Osteoblast (primary cell): ENCODE measurements at regions not wholly inside any gene's neighbourhood (a gene's known extent, or its start where the extent isn't known, plus 50 kb on each side); places are given as distances from the start of the nearest gene placed in this dataset.
"Not testable (repeated sequence)": the region's sequence is repeated elsewhere in the genome, so short reads cannot be mapped to it uniquely, and the experiment has no call there.

ENCODE experiments used
- DNase-seq: peaks from one replicate; pipeline ENCODE4 v3.0.0; 2011; ENCODE audit warnings: low spot score, mixed read lengths; ENCODE audit not compliant: insufficient read length; ENCODE audit errors: missing footprints
- H2AFZ ChIP-seq: 2 replicates; pipeline ENCODE4 v1.6.0; 2011; ENCODE audit warnings: mild to moderate bottlenecking, low read length
- H3K27ac ChIP-seq: 2 replicates; pipeline ENCODE4 v1.5.1; 2011; ENCODE audit warnings: mild to moderate bottlenecking, low read depth, low read length, moderate library complexity
- H3K27me3 ChIP-seq: 2 replicates; pipeline ENCODE4 v1.6.0; 2012; ENCODE audit warnings: mild to moderate bottlenecking, control low read depth, inconsistent platforms, low read length, moderate library complexity; ENCODE audit not compliant: insufficient read depth
- H3K36me3 ChIP-seq: 2 replicates; pipeline ENCODE4 v1.5.1; 2011; ENCODE audit warnings: mild to moderate bottlenecking, low read length, control low read depth, moderate library complexity; ENCODE audit not compliant: insufficient read depth
- H3K4me1 ChIP-seq: 2 replicates; pipeline ENCODE4 v1.5.1; 2011; ENCODE audit warnings: mild to moderate bottlenecking, low read length, control low read depth, moderate library complexity; ENCODE audit not compliant: insufficient read depth
- H3K4me2 ChIP-seq: 2 replicates; pipeline ENCODE4 v1.6.0; 2011; ENCODE audit warnings: mild to moderate bottlenecking, low read length; ENCODE audit not compliant: insufficient read depth
- H3K4me3 ChIP-seq: fragments of 200-600 bp; sonication (generic); 3 replicates; pipeline ENCODE4 v1.5.1; 2012; ENCODE audit warnings: mild to moderate bottlenecking, low read length, inconsistent platforms; ENCODE audit not compliant: insufficient read depth
- H3K79me2 ChIP-seq: 2 replicates; pipeline ENCODE4 v1.6.0; 2012; ENCODE audit warnings: mild to moderate bottlenecking, low read length, control low read depth, inconsistent platforms; ENCODE audit not compliant: insufficient read depth
- H3K9me3 ChIP-seq: 2 replicates; pipeline ENCODE4 v1.5.1; 2011; ENCODE audit warnings: low read depth, low read length, control low read depth
- H4K20me1 ChIP-seq: 2 replicates; pipeline ENCODE4 v1.6.0; 2012; ENCODE audit warnings: mild to moderate bottlenecking, low read length, control low read depth; ENCODE audit not compliant: insufficient read depth
- CTCF ChIP-seq: IDR thresholded peaks from 2 replicates; pipeline ENCODE4 v1.5.1; 2011; ENCODE audit warnings: mild to moderate bottlenecking, low read depth, low read length, moderate library complexity; ENCODE audit errors: extremely low read depth

GRCh38 chr3:176037636-176038035 is 1159.6 kb downstream of the TBL1XR1 start:
- Histone ChIP-seq H3K4me2 (no peak overlapping the region), H3K27me3 (no peaks in the 10 kb centered on the region), H3K9me3 (no peaks in the 10 kb centered on the region), H2AFZ (no peak overlapping the region), H3K79me2 (no peaks in the 10 kb centered on the region), H3K36me3 (no peaks in the 10 kb centered on the region), H3K4me1 (no peaks in the 10 kb centered on the region), H3K4me3 (no peak overlapping the region), H3K27ac (no peak overlapping the region), H4K20me1 (no peaks in the 10 kb centered on the region)
- TF ChIP-seq CTCF, result no peak
- DNase-seq, result no peak

GRCh38 chr3:176032043-176032442 is 1165.2 kb downstream of the TBL1XR1 start:
- no peaks in the 10 kb centered on the region for H3K79me2 ChIP-seq
- no peaks in the 10 kb centered on the region for H3K9me3 ChIP-seq
- no peaks in the 10 kb centered on the region for H3K27me3 ChIP-seq
- H3K4me2 ChIP-seq, result no peak overlapping the region
- no peak overlapping the region for H2AFZ ChIP-seq
- no peak for DNase-seq
- TF ChIP-seq CTCF, result no peak
- no peak overlapping the region for H3K4me3 ChIP-seq
- H4K20me1 ChIP-seq, result no peaks in the 10 kb centered on the region
- H3K4me1 ChIP-seq, result no peaks in the 10 kb centered on the region
- H3K27ac ChIP-seq, result no peak overlapping the region
- no peaks in the 10 kb centered on the region for H3K36me3 ChIP-seq

GRCh38 chr3:176016203-176016602 is 1157.1 kb downstream of the NAALADL2 start:
- H2AFZ ChIP-seq, H4K20me1 ChIP-seq, H3K4me3 ChIP-seq, H3K27ac ChIP-seq, H3K79me2 ChIP-seq, H3K4me1 ChIP-seq, DNase-seq, H3K27me3 ChIP-seq, H3K9me3 ChIP-seq, H3K36me3 ChIP-seq, H3K4me2 ChIP-seq: not testable (repeated sequence)

- H2AFZ ChIP-seq, DNase-seq, H3K4me2 ChIP-seq, H3K27ac ChIP-seq, H3K4me3 ChIP-seq, H3K36me3 ChIP-seq, H3K79me2 ChIP-seq, H3K4me1 ChIP-seq, H3K27me3 ChIP-seq, H4K20me1 ChIP-seq, H3K9me3 ChIP-seq: not testable (repeated sequence)
Observed at GRCh38 chr3:176015228-176015627, 1156.1 kb downstream of the NAALADL2 start.

GRCh38 chr3:176009256-176009655 is 1150.1 kb downstream of the NAALADL2 start:
- no peak for TF ChIP-seq CTCF
- Histone ChIP-seq H3K4me3 (no peak overlapping the region), H3K79me2 (no peaks in the 10 kb centered on the region), H3K36me3 (no peaks in the 10 kb centered on the region), H2AFZ (no peak overlapping the region), H3K4me2 (no peak overlapping the region), H3K4me1 (no peaks in the 10 kb centered on the region), H3K27me3 (no peaks in the 10 kb centered on the region), H4K20me1 (no peaks in the 10 kb centered on the region), H3K27ac (no peak overlapping the region), H3K9me3 (no peaks in the 10 kb centered on the region)
- no peak for DNase-seq
